GM23338 (cell line): ENCODE measurements at regions not wholly inside any gene's neighbourhood (a gene's known extent, or its start where the extent isn't known, plus 50 kb on each side); places are given as distances from the start of the nearest gene placed in this dataset.

Experiments
- ATAC-seq: fragments of 200-7000 bp; cut with Tn5 transposase; 3 replicates; pipeline ENCODE4 v1.9.1; 2020
- DNase-seq: peaks from one replicate; pipeline ENCODE4 v3.0.0-alpha.2; 2015; ENCODE audit warnings: low spot score
- H2AFZ ChIP-seq: fragments of 200-600 bp; sonication (generic); 2 replicates; pipeline ENCODE4 v1.8.0; 2016; ENCODE audit warnings: antibody characterized with exemption, mild to moderate bottlenecking, moderate library complexity
- H3F3A ChIP-seq: fragments of 200-600 bp; sonication (generic); replicated peaks from 2 replicates; pipeline ENCODE4 v1.8.0; 2017; ENCODE audit warnings: antibody characterized with exemption, mixed run types, low read depth
- H3K27ac ChIP-seq: fragments of 200-600 bp; sonication (generic); 2 replicates; pipeline ENCODE4 v1.6.1; 2016; ENCODE audit warnings: low read depth
- H3K27me3 ChIP-seq: fragments of 200-600 bp; sonication (generic); 2 replicates; pipeline ENCODE4 v1.8.0; 2016; ENCODE audit warnings: mild to moderate bottlenecking, mixed run types, moderate library complexity; ENCODE audit not compliant: insufficient read depth
- H3K36me3 ChIP-seq: fragments of 200-600 bp; sonication (generic); 2 replicates; pipeline ENCODE4 v1.8.0; 2016; ENCODE audit warnings: mild to moderate bottlenecking; ENCODE audit not compliant: insufficient read depth
- H3K4me1 ChIP-seq: fragments of 200-600 bp; sonication (generic); 2 replicates; pipeline ENCODE4 v1.8.0; 2016; ENCODE audit warnings: mild to moderate bottlenecking, moderate library complexity; ENCODE audit not compliant: insufficient read depth
- H3K4me2 ChIP-seq: fragments of 200-600 bp; sonication (generic); 2 replicates; pipeline ENCODE4 v1.7.1; 2017; ENCODE audit warnings: mixed run types
- H3K4me3 ChIP-seq: fragments of 200-600 bp; sonication (generic); 2 replicates; pipeline ENCODE4 v1.6.1; 2016; ENCODE audit warnings: mixed run types
- H3K79me2 ChIP-seq: fragments of 200-600 bp; sonication (generic); replicated peaks from 2 replicates; pipeline ENCODE4 v1.8.0; 2017; ENCODE audit warnings: mild to moderate bottlenecking; ENCODE audit not compliant: insufficient read depth
- H3K9me2 ChIP-seq: fragments of 200-600 bp; sonication (generic); 2 replicates; pipeline ENCODE4 v1.8.0; 2017; ENCODE audit not compliant: insufficient read depth
- H4K20me1 ChIP-seq: fragments of 200-600 bp; sonication (generic); replicated peaks from 2 replicates; pipeline ENCODE4 v1.8.0; 2017; ENCODE audit warnings: mild to moderate bottlenecking; ENCODE audit not compliant: insufficient read depth
- H3K27ac Mint-ChIP-seq: 2 replicates; pipeline ENCODE4 v1.8.0; 2020; ENCODE audit warnings: inconsistent platforms, mild to moderate bottlenecking, moderate library complexity, mixed read lengths
- H3K27me3 Mint-ChIP-seq: 3 replicates; pipeline ENCODE4 v1.8.0; 2022; ENCODE audit warnings: low read depth, mild to moderate bottlenecking, moderate library complexity, mixed read lengths, inconsistent platforms; ENCODE audit not compliant: insufficient read depth, poor library complexity
- H3K36me3 Mint-ChIP-seq: 3 replicates; pipeline ENCODE4 v1.8.0; 2021; ENCODE audit warnings: low read depth, mild to moderate bottlenecking, inconsistent platforms, moderate library complexity, mixed read lengths
- H3K4me1 Mint-ChIP-seq: 3 replicates; pipeline ENCODE4 v1.8.0; 2020; ENCODE audit warnings: mild to moderate bottlenecking, inconsistent platforms, mixed read lengths
- H3K4me3 Mint-ChIP-seq: 3 replicates; pipeline ENCODE4 v1.8.0; 2021; ENCODE audit warnings: moderate library complexity, mild to moderate bottlenecking, inconsistent platforms, mixed read lengths
- H3K9me3 Mint-ChIP-seq: 3 replicates; pipeline ENCODE4 v1.8.0; 2020; ENCODE audit warnings: moderate library complexity, mild to moderate bottlenecking, inconsistent platforms, mixed read lengths
- CREB1 ChIP-seq: fragments of 250-450 bp; sonication (Bioruptor Pico); IDR thresholded peaks from 2 replicates; pipeline ENCODE4 v1.5.0; 2020; ENCODE audit warnings: low read depth, mild to moderate bottlenecking, moderate library complexity
- ETS1 ChIP-seq: IDR thresholded peaks from 2 replicates; pipeline ENCODE4 v1.6.1; 2016; ENCODE audit warnings: antibody characterized with exemption
- EZH2 ChIP-seq: fragments of 200-600 bp; sonication (generic); IDR thresholded peaks from one replicate; pipeline ENCODE4 v1.8.0; 2017; ENCODE audit warnings: antibody characterized with exemption, mild to moderate bottlenecking, low read depth; ENCODE audit not compliant: unreplicated experiment
- EZH2phosphoT487 ChIP-seq: fragments of 200-600 bp; sonication (generic); IDR thresholded peaks from one replicate; pipeline ENCODE4 v1.8.1; 2018; ENCODE audit warnings: antibody characterized with exemption; ENCODE audit not compliant: unreplicated experiment
- JUNB ChIP-seq: IDR thresholded peaks from one replicate; pipeline ENCODE4 v1.6.1; 2016; ENCODE audit warnings: antibody characterized with exemption; ENCODE audit not compliant: unreplicated experiment
- POLR2AphosphoS5 ChIP-seq: IDR thresholded peaks from 2 replicates; pipeline ENCODE4 v1.6.1; 2016; ENCODE audit warnings: antibody characterized with exemption, low read depth
- REST ChIP-seq: IDR thresholded peaks from one replicate; pipeline ENCODE4 v1.6.1; 2018; ENCODE audit warnings: antibody characterized with exemption; ENCODE audit not compliant: unreplicated experiment
- STAT1 ChIP-seq: IDR thresholded peaks from one replicate; pipeline ENCODE4 v1.6.1; 2016; ENCODE audit warnings: antibody characterized with exemption; ENCODE audit not compliant: unreplicated experiment
- ZNF114 ChIP-seq: fragments of 250-450 bp; sonication (Bioruptor Pico); IDR thresholded peaks from 2 replicates; pipeline ENCODE4 v1.5.0; 2020; ENCODE audit warnings: mild to moderate bottlenecking, moderate library complexity
- ZNF331 ChIP-seq: fragments of 250-450 bp; sonication (Bioruptor Pico); IDR thresholded peaks from 2 replicates; pipeline ENCODE4 v1.5.0; 2020; ENCODE audit warnings: low read depth, mild to moderate bottlenecking, moderate library complexity
- ZNF462 ChIP-seq: fragments of 250-450 bp; sonication (Bioruptor Pico); IDR thresholded peaks from 2 replicates; pipeline ENCODE4 v1.5.0; 2020; ENCODE audit warnings: mild to moderate bottlenecking, moderate library complexity

- H3K27me3 Mint-ChIP-seq: no peaks in the 10 kb centered on the region
- no peaks in the 10 kb centered on the region for H3K36me3 ChIP-seq
- no peak overlapping the region for H3K4me3 ChIP-seq
- no peaks in the 10 kb centered on the region for H3K79me2 ChIP-seq
- H2AFZ ChIP-seq: no peak overlapping the region
- H4K20me1 ChIP-seq: no peaks in the 10 kb centered on the region
- TF ChIP-seq ZNF114 (CRISPR knock-in tag): no peak
- no peak for TF ChIP-seq REST
- no peak for TF ChIP-seq EZH2
- no peak for TF ChIP-seq ZNF331
- TF ChIP-seq POLR2AphosphoS5: no peak
- TF ChIP-seq EZH2phosphoT487: no peak
- TF ChIP-seq JUNB: no peak
- no peak for TF ChIP-seq ETS1
- no peak overlapping the region for H3K27ac ChIP-seq
- no peak overlapping the region for H3K4me3 Mint-ChIP-seq
- no peak overlapping the region for H3K4me2 ChIP-seq
- no peak for ATAC-seq
- no peaks in the 10 kb centered on the region for H3K9me3 Mint-ChIP-seq
- no peaks in the 10 kb centered on the region for H3F3A ChIP-seq
- no peaks in the 10 kb centered on the region for H3K27me3 ChIP-seq
- no peak for DNase-seq
- no peaks in the 10 kb centered on the region for H3K4me1 ChIP-seq
- no peaks in the 10 kb centered on the region for H3K4me1 Mint-ChIP-seq
- H3K27ac Mint-ChIP-seq: no peak overlapping the region
- no peaks in the 10 kb centered on the region for H3K9me2 ChIP-seq
- no peaks in the 10 kb centered on the region for H3K36me3 Mint-ChIP-seq
Observed at GRCh38 chr5:84783003-84783402, 398.3 kb upstream of the EDIL3 start.

GRCh38 chr5:84779186-84779585, 394.5 kb upstream of the EDIL3 start:
- Histone ChIP-seq H3K79me2 (no peaks in the 10 kb centered on the region), H3K27ac (no peak overlapping the region), H3K36me3 (no peaks in the 10 kb centered on the region), H3K9me2 (no peaks in the 10 kb centered on the region), H3K4me1 (no peaks in the 10 kb centered on the region), H3F3A (no peaks in the 10 kb centered on the region), H3K4me2 (no peak overlapping the region), H2AFZ (peak overlapping the region; percentile 3; the same call in 1 of the 2 replicates), H3K27me3 (no peaks in the 10 kb centered on the region), H3K4me3 (no peak overlapping the region), H4K20me1 (no peaks in the 10 kb centered on the region)
- Mint-ChIP-seq H3K4me3 (no peak overlapping the region), H3K9me3 (no peaks in the 10 kb centered on the region), H3K4me1 (no peaks in the 10 kb centered on the region), H3K27me3 (no peaks in the 10 kb centered on the region), H3K36me3 (no peaks in the 10 kb centered on the region), H3K27ac (no peak overlapping the region)
- DNase-seq (no peak), ATAC-seq (no peak)
- TF ChIP-seq JUNB (no peak), ZNF462 (CRISPR knock-in tag) (no peak), ZNF331 (no peak), STAT1 (no peak), CREB1 (CRISPR knock-in tag) (no peak)
